HG02973 (cell line): ENCODE measurements at regions not wholly inside any gene's neighbourhood (a gene's known extent, or its start where the extent isn't known, plus 50 kb on each side); places are given as distances from the start of the nearest gene placed in this dataset.

Experiments used
- ATAC-seq: cut with Tn5 transposase; IDR thresholded peaks from one replicate; pipeline ENCODE4 v1.9.1; 2021; ENCODE audit warnings: moderate library complexity; ENCODE audit not compliant: unreplicated experiment

DNA sequence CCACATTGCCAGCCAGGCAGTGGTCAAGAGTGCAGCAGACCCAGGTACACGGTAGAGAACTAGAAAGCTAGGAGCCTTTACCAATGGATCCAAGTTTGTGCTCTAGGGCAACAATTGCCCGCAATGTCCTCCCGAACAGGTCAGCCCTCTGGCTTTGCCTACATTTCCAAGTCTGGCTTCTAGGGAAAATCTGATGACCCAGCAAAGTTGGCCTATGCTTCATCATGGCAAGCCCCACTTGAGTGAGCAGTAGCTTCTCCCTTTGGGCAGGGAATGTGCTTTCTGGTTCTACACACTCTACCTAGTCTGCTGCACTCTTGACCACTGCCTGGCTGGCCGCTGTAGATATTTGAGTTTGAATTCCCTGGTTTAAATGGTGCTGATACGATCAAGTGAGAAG, 361.6 kb upstream of the NR2F2 start:
- ATAC-seq: no peak

DNA sequence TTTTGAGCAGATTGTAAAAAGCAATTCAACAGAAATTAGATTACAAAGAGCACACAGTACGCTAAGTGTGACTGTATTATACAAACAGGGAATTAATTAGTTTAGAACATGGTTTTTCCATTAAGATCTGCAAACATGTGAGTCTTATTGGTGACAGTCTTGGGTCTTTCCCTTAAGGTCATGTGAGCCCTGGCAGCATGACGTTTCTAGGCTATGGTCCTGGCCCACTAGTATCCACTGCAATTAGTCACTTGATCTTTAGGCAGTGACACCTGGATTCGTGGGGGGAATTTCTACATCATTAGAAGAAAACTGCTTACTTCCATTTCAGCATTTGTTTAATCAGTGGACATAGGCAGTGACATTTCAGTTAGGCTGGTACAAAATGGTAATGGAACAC, 360.2 kb upstream of the NR2F2 start:
- no peak for ATAC-seq

- ATAC-seq: no peak
Observed at GRCh38 chr15:95972041-95972553, 358.4 kb upstream of the NR2F2 start.

DNA sequence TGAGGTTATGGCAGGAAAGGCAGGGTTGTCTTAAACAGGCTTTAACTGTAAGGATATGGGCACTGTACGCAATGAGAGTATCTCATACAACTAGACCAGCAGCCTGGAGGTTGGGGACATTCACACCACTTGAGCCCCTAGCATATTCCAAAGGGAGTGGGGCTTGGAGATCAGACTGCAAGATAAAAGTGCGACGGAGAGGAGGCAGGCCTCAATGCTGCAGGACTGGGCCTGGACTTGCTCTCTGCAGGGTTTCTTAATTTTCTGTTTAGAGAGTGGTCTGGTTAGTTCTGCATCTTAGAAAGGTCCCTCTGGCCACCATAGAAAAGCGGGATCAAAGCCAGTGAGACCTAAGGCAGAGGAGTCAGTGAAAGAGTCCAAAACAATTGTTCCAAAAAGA, 357.7 kb upstream of the NR2F2 start:
- ATAC-seq: no peak

- ATAC-seq: peak; percentile 53
Observed at GRCh38 chr15:95973566-95974256, 356.8 kb upstream of the NR2F2 start.

- peak; percentile 72 for ATAC-seq
Observed at GRCh38 chr15:95975212-95975611, 355.3 kb upstream of the NR2F2 start.

- no peak for ATAC-seq
Observed at GRCh38 chr15:95979286-95979685, 351.2 kb upstream of the NR2F2 start.

GRCh38 chr15:95981209-95981608, 349.3 kb upstream of the NR2F2 start:
- no peak for ATAC-seq

DNA sequence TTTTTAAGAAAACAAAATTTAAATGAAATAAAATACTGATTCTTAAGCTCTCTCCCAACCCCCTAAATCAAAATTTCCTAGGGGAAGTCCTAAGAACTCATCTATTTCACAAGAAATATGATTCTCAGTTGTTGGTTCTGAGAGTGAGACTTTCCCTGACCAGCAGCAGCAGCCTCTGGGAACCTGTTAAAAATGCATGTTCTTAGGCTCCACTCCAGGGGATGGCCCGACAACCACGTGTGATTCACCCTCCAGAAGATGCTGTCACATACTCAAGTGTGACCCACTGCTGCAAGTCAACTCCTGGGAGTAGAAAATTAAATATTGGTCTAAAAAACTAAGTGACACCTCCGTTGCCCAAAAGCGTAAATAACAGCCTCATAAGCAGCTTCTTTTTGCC, 343.2 kb upstream of the NR2F2 start:
- no peak for ATAC-seq

GRCh38 chr15:95987886-95988573, 342.5 kb upstream of the NR2F2 start:
- no peak for ATAC-seq

- ATAC-seq: no peak
Observed at GRCh38 chr15:95988574-95988887, 342.0 kb upstream of the NR2F2 start.

DNA sequence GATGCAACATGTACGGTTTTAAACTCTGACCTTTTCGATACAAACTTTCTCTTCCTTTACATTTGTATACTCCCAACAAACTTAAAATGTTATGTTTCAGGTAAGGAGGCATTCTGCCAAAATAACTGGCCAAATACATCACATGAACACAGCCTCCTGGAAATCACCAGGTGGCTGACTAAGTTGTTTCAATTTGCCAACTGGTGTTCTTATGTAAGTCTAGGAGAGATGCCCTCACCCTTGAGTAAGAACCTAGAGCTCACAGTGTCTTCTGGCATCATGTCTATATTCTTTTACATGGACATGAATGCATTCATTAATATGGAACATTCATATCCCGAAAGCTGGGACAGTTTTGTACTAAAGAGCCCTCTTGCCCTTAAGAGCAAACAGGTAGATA, 341.1 kb upstream of the NR2F2 start:
- no peak for ATAC-seq

GRCh38 chr15:95990833-95991232, 339.7 kb upstream of the NR2F2 start:
- no peak for ATAC-seq

DNA sequence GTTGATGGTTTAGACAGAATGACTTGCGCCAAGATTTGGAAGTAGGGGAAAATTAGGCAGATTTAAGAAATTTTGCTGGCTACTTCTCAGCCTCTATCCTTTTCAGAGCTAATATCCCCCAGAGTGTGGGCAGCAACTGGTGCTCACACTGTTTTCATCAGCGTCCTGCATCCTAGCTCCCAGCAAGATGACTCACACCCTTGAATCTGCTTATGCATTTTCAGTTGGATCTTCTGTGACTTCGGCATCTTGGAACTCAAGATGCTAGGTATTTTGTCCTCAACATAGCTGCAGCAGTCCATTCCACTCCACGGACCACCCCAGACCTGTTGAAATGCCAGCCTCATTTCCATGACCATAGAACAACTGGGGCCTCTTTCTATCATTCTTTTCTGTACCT, 336.1 kb upstream of the NR2F2 start:
- ATAC-seq: no peak

- no peak for ATAC-seq
Observed at GRCh38 chr15:95995375-95996168, 334.9 kb upstream of the NR2F2 start.

DNA sequence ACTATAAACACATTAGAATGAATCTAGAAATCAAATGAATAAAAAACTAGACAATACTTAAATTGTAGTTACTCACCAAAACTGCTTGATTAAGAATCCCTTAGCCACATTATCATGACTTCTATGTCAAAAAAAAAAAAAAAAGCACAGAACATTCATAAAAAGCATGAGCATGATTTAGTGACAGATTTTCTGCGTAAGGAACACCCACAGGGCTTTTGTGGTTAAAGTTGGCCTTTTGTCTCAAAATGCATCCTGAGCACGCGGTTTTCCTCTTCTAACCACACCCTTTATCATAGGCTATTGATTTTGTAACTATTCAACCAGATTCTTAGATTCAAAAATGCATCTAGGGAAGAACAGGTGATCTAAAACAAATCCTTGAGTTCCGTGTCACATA, 334.0 kb upstream of the NR2F2 start:
- ATAC-seq: no peak

DNA sequence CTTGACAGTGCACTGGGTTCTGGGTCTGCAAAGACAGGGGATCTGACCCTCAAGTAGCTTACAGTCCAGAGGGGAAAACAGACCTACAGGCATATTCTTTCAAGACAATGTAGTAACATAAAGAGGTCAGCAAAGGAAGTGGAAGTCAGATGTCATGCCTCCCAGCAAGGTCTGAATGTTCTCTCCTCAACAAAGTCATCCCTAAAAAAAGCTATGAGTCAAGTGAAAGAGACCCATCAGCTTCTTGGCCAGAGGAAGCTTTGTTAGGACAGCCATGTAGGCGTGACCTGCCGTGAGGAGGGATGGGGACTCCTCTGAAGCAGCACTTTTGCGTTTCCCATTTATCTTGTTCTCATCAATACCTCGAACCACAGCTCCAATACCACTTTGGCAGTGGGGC, 331.6 kb upstream of the NR2F2 start:
- no peak for ATAC-seq

- no peak for ATAC-seq
Observed at GRCh38 chr15:96002890-96003859, 327.3 kb upstream of the NR2F2 start.

DNA sequence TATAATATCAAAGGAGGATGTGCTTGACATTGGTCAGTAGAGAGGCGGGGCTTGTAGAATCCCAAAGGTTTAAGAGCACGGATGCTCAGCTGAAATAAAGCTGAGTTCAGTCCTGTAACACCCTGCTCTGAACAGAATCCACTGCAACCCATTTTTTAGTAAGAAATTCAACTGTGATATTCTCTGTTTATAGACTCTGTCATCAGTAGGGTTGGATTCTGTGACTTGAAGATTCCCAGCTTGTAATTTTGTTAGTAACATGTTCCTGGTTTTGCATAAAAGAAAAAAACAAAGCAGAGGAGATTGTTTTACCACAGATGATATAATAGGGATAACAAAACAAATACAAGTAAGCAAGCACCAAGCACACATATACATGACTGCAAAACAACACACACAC, 324.6 kb upstream of the NR2F2 start:
- no peak for ATAC-seq

GRCh38 chr15:96011136-96011535, 319.4 kb upstream of the NR2F2 start:
- ATAC-seq: no peak

DNA sequence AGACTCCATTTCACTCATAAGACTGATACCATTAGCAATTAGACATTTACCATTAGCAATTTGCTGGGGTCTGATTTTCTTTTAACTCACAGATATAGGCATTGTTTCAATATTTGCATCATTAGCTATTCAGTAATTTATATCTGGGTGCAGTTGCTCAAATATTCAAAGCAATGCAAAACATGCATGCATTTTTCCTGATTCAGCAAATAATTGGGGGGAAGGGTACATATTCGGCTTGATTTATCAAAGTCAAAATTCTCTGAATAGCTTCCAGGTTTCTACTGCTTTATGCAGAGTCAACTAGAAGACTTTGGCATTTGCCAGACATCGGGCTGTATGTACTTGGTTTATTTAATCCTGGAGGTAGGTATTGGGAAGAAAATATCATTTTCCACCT, 315.6 kb upstream of the NR2F2 start:
- ATAC-seq: no peak
